ENCODE measurements at regions not wholly inside any gene's neighbourhood (a gene's known extent, or its start where the extent isn't known, plus 50 kb on each side); places are given as distances from the start of the nearest gene placed in this dataset.

DNA sequence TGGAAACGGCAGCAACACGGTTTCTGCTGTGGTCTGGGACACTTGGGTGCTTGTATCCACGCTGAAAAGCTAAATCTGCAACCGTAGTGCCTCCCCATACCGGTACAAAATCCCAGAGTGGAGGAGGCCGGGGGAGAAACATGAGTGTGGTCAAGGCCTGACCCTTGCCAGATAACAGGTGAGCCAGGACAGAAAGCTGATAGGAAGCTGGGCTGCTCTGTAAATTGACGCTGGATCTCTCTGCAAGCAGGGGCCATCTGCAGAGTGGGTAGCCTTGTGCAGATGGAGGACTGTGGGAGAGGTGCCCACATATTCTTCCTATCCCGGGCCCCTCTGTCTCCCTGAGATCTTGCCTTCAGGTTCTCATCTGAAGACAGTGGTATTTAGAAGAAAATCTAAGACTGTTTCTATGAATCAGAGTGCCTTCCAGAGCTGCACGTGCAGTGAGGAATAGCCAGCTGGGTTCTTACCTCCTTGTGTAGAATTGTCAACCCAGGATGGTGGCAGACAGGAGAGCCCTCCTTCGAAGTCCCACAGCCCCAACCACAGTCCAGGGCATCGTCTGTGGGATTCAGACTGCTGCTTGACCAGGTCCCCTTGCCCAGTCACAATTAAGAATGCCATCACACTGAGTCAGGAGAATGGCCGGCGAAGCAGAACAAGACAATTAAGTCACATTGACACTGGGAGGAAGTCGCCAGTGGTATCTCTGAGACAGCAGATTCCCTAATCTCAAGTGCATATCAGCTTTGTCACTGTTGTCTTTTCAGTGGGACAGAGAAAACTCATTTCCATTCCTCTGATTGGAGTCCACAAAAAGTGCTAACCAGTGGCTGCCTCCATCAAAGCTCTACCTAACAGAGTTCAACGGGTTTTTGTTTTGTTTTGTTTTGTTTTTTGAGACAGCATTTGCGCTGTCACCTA, 100.0 kb upstream of the RIPOR2 start:
- intact Hi-C loops (cut with micrococcal nuclease), result loop anchor here (1.0 to 5.0 kb wide), 5 partner anchors 8 to 142 kb away; no protein-coding TSS in a partner anchor

DNA sequence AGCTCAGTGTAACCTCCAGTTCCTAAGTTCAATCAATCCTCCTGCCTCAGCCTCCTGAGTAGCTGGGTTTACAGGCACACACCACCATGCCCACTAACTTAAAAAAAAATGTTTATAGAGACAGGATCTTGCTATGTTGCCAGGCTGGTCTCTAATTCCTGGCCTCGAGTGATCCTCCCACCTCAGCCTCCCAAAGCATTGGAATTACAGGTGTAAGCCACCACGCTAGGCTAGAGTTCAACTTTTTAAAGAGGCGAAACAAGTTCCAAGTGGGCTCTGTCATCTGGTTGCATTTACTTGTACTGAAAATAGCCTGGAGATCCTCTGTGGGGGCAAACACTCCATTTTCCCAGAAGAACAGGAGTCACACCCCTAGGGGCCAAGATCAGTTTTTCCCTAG, 100.7 kb upstream of the RIPOR2 start:
- intact Hi-C loops (cut with micrococcal nuclease), result loop anchor here (1.0 to 5.0 kb wide), 2 partner anchors 20 to 141 kb away; no protein-coding TSS in a partner anchor

DNA sequence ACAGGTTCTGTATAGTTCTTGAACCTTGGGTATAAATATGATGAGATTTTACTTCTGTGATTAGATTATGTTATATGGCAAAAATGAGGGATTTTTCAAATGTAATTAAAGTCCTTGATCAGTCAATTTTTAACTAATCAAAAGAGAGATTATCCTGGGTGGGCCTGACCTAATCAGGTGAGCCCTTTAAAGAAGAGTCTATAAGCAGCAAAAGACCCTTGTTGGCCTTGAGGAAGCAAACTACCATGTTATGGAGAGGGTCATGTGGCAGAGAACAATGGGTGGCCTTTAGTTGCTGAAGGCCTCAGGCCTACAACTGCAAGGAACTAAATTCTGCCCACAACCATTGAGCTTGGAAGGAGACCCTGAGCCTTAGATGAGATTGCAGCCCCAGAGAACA, 102.5 kb upstream of the RIPOR2 start:
- intact Hi-C loops (cut with micrococcal nuclease), result loop anchor here (5.0 kb wide), 1 partner anchor 139 kb away; no protein-coding TSS in a partner anchor

DNA sequence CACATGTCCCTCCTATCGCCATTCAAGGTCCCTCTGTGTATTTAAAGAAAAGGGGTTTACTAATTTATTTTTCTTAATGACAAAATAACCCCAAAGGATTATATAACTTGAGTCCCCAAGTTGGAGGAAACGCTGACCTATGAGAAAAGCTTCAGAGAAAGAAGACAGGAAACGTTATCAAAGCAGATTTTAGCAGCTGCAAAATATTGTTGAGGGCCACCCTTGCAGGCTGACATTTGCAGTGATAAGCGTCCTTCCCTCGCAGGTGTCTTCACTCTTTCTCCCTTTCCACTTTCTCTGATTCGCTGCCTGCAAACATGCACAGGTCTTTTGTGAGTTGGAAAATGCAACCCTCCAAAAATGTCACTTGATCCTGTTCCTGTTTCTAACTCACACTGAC, 103.2 kb upstream of the RIPOR2 start:
- intact Hi-C loops (cut with micrococcal nuclease), result loop anchor here (5.0 kb wide), 1 partner anchor 138 kb away; no protein-coding TSS in a partner anchor

DNA sequence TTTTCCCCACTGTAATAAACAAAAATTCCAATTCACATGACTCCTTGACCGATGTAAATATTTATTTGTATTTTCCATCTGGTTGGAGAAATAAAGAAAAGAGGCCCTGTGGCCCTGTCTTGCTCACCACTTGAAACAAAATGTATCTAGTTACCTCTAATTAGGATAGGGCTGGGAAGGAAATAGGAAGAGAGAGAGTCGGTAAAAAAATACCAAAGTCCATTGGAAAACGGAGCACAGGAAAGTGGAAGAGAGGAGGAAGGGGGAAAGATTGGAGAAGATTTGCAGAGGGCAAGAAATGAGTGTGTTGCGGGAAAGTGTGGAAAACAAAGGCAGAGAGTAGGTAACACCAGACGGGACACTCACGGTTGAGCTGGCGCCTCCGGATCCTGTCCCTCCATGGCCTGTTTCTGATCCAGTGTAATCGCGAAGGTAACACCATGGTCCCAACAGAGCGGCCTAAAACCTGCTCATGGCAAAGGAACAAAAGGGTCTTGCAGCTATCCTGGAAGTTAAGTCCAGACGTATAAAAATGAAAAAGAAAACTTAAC, 105.8 kb upstream of the RIPOR2 start:
- intact Hi-C loops (cut with micrococcal nuclease), result loop anchor here (1.0 to 2.0 kb wide), 6 partner anchors 7 to 97 kb away; no protein-coding TSS in a partner anchor

DNA sequence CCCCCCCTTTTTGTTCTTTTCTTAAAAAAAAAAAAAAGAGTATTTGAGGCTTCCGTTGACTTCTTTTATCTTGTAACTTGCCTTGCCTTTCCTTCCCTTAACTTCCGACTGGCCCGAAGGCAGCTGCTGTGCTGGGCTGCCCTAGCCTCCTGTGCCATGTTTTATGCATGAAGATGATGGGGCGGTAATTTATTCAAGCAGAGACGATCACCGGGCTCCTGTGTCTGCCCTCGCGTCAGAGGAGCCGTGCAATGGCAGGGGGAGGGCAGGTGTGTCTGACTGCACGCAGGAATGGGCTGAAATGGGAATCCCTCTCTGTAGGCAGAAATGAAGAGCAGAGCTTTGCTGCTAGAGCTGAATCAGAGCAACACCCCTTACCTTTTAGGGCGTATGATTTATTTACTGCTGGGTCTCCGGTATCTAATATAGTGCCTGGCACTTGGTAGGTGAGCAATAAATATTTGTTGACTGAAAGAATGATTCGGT, 106.3 kb upstream of the RIPOR2 start:
- intact Hi-C loops (cut with micrococcal nuclease), result loop anchor here (1.0 kb wide), 3 partner anchors 8 to 28 kb away; no protein-coding TSS in a partner anchor

DNA sequence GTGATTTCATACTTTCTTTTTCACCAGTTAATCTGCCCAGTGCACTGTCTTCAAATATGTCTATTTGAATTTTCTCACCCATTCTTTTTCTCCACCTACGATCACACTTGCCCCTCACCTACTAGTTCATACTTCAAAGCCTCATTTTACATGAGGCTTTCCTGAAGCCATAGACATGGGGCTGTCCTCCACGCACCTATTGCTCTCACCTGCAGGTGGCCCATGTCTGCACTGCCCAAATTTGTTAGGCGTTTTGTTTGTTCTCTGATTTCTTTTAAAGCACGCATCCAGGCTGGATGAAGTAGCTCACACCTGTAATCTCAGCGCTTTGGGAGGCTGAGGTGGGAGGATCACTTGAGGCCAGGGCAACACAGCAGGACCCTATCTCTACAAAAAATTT, 106.8 kb upstream of the RIPOR2 start:
- intact Hi-C loops (cut with micrococcal nuclease), result loop anchor here (1.0 kb wide), 3 partner anchors 8 to 28 kb away; no protein-coding TSS in a partner anchor

DNA sequence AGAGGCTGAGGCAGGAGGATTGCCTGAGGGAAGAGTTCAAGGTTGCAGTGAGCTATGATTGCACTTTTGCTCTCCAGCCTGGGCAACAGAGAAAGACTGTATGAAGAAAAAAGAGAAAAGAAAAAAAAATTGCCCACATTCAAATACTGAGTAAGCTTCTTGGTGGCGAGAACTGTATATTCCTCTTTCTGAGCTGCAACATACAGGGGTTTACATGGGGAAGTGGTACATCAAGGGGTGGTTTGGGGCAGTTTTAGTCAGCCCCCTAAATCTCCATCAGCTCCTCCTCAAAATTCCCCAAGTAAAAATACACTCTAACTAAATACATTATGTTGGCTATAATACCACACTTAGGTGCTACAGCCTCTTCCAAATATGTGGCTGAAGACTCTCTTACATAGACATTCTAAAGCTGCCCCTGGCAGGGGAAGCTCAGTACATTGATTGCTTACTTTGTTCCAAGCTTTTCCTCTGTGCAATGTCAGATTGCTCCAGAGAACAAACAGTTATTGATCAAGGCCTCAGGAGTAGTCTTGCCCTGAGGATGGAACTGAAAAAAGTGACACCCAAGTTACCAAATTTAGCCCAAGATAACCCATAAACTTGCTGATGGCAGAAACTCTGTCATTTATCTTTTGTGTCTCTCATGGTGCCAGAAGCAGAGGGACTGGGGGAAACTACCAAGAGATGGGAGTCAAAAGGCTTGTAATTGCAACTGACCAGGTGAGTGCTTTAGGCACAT, 107.4 kb upstream of the RIPOR2 start:
- intact Hi-C loops (cut with micrococcal nuclease), result loop anchor here (1.0 kb wide), 3 partner anchors 9 to 27 kb away; no protein-coding TSS in a partner anchor

DNA sequence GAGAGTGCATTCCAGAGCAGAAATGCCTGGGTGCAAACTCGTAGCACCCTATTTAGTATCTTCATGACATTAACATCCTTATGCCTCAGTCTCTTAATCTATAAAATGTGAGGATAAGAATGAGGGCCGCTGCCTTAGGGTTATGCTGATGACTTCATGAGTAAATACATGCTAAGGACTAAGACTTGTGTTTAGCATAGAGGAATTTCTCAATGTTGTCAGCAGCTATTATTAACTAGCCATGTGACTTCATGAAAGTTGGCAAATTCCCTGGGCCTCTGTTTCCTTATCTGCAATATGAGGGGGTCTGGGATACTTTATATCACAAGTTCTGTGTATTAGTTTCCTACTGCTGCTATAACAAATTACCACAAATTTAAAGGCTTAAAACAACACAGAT, 108.1 kb upstream of the RIPOR2 start:
- intact Hi-C loops (cut with micrococcal nuclease), result no loop called here

DNA sequence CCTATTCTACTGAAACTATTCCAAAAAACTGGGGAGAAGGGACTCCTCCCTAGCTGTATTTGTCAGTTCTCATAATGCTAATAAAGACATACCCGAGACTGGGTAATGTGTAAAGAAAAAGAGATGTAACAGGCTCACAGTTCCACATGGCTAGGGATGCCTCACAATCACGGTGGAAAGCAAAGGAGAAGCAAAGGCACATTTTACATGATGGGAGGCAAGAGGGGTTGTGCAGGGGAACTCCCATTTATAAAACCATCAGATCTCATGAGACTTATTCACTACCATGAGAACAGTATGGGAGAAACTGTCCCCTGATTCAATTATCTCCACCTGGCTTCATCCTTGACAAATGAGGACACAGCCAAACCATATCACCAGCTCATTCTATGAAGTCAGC, 111.2 kb upstream of the RIPOR2 start:
- intact Hi-C loops (cut with micrococcal nuclease), result no loop called here

DNA sequence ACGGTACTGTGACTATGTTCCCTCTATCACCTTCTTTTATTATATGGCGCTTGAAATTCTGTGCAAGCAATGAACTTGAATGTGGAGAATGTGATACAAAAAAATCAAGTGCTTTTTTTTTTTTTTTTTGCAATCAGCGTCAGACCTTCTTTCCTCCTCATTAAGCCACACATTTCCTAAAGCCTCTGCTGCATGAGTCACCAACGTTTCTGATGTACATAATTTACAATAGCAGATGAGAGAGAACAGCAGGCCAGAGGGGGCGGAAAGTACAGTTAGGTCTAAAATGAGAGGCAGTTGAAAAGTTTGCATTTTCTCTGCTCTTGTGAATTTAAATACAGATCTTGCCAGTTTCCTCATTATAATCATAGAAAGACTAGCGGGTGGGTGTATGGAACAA, 114.6 kb upstream of the RIPOR2 start:
- intact Hi-C loops (cut with micrococcal nuclease), result loop anchor here (1.0 to 5.0 kb wide), 3 partner anchors 9 to 383 kb away; partner anchors contain the start of genes ACOT13 and TDP2

DNA sequence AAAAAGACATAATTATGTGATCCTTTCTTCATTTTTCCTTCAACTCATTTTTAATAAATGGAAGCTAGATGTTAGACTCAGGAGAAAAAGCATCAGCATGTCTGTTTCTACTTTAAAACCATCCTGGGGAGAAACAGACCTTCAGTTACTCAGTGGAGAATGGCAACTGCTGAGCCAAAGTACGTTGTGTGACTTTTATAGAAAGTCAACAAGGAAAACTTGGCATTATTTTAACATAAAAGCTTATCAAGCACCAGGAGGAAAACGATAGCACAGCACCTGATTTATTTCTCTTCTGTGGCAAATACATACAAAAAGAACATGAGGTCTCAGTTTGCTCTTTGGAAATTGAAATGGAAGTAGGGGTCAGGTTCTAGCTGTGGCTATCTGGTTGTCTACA, 115.3 kb upstream of the RIPOR2 start:
- intact Hi-C loops (cut with micrococcal nuclease), result loop anchor here (2.0 to 5.0 kb wide), 2 partner anchors 16 to 384 kb away; partner anchors contain the start of genes ACOT13 and TDP2

DNA sequence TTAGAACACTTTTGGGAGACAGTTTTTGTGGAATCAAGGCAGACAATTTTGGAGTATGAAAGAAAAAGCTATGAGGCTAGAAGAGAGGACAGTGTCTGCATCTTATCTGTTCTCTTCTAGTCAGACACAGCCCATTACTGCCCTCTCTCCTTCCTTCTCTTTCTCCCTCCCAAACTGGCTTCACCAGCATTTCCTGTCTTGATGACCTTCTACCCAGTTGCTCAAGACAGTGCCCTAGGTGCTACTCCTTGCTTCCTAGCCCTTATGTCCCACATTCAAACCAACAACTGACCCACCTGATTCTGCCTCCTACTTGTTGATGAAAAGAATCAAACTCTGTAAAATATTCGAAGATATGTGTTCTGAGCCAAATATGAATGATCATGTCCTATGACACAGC, 116.4 kb upstream of the RIPOR2 start:
- intact Hi-C loops (cut with micrococcal nuclease), result loop anchor here (5.0 kb wide), 1 partner anchor 385 kb away; the partner anchor contains the start of genes ACOT13 and TDP2

DNA sequence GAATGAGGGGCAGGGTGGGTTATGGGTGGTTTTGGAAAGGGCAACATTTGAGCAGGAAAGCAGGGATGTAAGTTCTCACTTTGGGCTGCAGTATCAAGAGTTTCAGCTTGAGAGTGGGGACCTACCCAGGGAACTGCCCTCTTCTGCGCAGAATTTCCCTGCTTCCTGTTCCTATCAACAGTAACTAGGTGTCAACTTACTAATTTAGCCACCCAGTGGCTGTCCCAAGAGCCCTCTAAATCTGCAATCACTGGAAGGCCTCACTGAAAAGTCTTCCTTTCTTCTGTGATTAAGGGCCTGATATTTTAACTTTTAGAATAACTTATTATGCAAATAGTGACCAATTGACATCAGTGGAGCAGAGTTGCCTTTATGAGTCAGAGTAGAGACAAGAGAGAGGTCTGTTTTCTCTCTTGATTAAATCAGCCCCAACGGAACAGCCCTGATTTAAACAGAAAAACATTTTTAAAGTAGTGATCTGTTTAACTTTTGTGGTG, 118.2 kb upstream of the RIPOR2 start:
- intact Hi-C loops (cut with micrococcal nuclease), result loop anchor here (5.0 kb wide), 1 partner anchor 387 kb away; the partner anchor contains the start of genes ACOT13 and TDP2

DNA sequence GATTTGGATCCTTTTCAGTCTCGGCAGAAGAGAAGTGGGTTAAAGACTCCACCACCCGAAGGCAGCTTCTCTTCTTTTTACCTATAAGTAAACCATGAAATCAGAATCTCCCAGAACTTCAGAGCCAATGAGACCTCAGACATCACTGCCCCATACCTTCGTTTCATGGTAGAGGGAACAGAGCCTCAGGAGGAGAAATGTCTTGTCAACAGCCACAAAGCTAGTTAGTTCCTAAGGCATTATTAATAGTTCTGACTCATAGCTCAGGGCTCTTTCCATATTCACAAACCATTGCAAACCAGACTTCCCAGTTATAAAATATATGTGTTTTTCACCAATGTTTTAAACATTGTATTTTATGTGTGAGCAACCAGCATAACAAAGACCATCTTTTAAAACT, 118.7 kb upstream of the RIPOR2 start:
- intact Hi-C loops (cut with micrococcal nuclease), result loop anchor here (5.0 kb wide), 1 partner anchor 387 kb away; the partner anchor contains the start of genes ACOT13 and TDP2

DNA sequence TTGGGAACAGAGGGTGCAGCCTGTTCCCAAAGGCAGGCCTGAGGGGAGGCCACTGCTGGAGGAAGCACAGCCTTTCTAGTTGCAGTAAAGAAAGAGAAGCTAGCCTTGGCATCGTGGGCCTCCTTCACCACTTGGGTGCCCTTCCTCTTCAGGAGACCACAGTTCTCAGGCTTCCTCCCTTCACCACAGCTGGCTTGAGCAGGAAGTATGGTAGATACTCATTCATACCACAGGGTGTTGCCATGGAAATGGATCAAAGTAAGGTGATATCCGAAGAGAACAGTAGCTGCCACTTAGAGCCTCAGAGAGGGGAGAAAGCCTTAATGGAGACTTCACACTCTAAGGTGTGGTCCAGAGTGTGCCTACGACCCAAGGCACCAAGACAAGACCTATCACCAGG, 120.4 kb upstream of the RIPOR2 start:
- intact Hi-C loops (cut with micrococcal nuclease), result loop anchor here (1.0 kb wide), 4 partner anchors 14 to 29 kb away; no protein-coding TSS in a partner anchor

DNA sequence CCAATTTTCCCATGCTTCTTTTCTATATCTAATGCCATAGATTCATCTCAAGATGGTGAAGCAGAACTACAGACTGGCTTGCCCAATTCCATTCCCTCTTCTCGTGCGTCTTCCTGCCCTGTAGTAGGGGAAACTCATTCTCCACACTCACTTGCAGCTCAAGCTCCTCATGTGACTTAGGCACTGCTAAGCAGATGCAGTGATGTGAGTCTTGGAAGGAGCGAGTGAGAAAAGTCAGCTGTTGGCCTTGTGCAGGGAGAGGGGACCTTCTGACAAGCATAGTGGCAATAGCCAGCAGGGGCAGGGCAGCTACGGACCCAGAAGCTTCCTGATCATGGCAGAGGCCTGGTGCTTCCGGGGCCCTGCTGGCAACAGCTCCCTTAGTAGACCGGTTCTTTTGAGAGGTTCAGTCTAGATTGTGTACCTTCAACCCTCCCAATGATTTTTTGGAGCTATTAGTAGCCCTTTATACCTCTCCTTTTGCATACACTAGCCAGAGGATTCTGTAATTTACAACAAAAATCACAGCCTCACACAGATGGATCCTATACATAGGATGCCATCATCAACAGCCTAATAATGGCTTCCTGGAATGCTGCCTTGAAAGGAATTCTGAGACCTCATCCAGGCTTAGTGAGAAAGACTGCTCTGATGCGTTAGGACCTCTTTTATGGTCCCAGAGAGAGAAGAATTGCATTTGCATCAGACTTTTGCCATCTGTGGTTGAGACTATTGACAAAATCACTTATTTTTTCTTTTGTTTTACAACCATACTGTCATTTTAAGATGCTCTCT, 121.5 kb upstream of the RIPOR2 start:
- intact Hi-C loops (cut with micrococcal nuclease), result no loop called here

DNA sequence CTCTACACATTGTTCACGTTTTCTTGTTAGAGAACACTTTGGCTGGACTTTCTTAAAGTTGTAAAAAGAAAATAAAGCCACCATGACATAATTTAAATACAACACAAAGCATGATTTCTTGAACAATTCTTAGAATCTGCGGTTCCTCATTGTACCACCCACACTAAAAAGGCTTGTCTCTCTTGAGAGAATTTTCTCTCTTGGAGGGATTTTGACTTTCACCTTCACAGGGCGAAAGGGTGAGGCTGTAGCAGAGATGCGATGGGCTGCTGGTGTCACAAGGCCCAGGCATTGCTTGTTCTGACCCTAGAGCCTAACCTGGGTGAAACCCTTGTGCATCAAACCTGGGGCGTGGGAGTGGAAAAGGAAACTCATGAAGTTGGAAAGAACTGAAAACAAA, 122.7 kb upstream of the RIPOR2 start:
- intact Hi-C loops (cut with micrococcal nuclease), result no loop called here

DNA sequence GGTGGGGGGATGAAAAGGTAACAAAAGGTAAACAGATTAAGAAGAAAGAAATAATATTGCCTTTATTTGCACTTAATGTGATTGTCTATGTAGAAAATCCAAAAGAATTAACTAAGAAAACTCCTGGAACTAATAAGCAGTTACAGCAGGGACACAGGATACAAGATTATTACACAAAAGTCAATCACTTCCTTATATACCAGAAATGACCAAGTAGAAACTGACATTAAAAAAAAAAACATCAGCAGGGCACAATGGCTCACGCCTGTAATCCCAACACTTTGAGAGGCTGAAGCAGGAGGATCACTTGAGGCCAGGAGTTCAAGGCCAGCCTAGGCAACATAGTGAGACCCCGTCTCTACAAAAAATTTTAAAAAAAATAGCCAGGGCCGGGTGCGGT, 123.2 kb upstream of the RIPOR2 start:
- intact Hi-C loops (cut with micrococcal nuclease), result no loop called here

DNA sequence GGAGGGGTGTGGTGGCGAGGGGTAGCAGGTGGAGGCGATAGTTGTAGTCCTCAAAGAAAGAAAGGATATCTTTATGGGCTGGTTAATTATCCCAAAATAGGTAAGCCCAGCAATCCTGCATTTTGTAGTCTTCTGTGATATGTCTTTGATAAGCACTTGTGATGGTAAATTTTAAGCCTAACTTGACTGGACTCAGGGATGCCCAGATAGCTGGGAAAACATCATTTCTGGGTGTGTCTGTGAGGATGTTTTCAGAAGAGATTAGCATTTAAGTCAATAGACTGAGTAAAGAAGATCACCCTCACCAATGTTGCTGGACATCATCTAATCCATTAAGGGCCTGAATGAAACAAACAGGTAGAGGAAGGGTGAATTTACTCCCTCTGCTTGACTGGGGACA, 124.8 kb upstream of the RIPOR2 start:
- intact Hi-C loops (cut with micrococcal nuclease), result no loop called here

Data from T-helper 1 cell treated with Interleukin-12 subunit alpha and Interleukin-12 subunit beta and Interleukin-4 antibody, amounts not matched to agents 30 ng/mL and 1 ng/mL, for 36 hours (primary cell).